Mucosa of rectum (tissue), 2 donors: ENCODE measurements at regions not wholly inside any gene's neighbourhood (a gene's known extent, or its start where the extent isn't known, plus 50 kb on each side); places are given as distances from the start of the nearest gene placed in this dataset.

Experiments
- H3K27ac ChIP-seq, 2 donors: one replicate each; pipeline ENCODE4 v1.7.0; 2013; ENCODE audit warnings: inconsistent platforms in 2 of 2, low read depth in 2 of 2, low read length in 2 of 2
- H3K27me3 ChIP-seq, 2 donors: one replicate each; pipeline ENCODE4 v1.7.0; 2013; ENCODE audit warnings: low read length in 2 of 2; ENCODE audit not compliant: control insufficient read depth in 2 of 2, insufficient read depth in 2 of 2
- H3K36me3 ChIP-seq, 2 donors: one replicate each; pipeline ENCODE4 v1.7.0; 2013; ENCODE audit warnings: low read length in 2 of 2; ENCODE audit not compliant: control insufficient read depth in 2 of 2, insufficient read depth in 2 of 2
- H3K4me1 ChIP-seq, 2 donors: one replicate each; pipeline ENCODE4 v1.7.0; 2013; ENCODE audit warnings: low read length in 2 of 2, mild to moderate bottlenecking in 1 of 2; ENCODE audit not compliant: control insufficient read depth in 2 of 2, insufficient read depth in 2 of 2
- H3K4me3 ChIP-seq, 2 donors: one replicate each; pipeline ENCODE4 v1.7.0; 2013; ENCODE audit warnings: low read length in 2 of 2
- H3K9ac ChIP-seq, 2 donors: one replicate each; pipeline ENCODE4 v1.7.0; 2013; ENCODE audit warnings: low read length in 2 of 2, low read depth in 1 of 2, mild to moderate bottlenecking in 1 of 2
- H3K9me3 ChIP-seq, 2 donors: one replicate each; pipeline ENCODE4 v1.7.0; 2013; ENCODE audit warnings: low read length in 2 of 2; ENCODE audit not compliant: control insufficient read depth in 2 of 2
- donor health status: healthy.
- donor health status: Normal muscosa, but diverticular disease.

DNA sequence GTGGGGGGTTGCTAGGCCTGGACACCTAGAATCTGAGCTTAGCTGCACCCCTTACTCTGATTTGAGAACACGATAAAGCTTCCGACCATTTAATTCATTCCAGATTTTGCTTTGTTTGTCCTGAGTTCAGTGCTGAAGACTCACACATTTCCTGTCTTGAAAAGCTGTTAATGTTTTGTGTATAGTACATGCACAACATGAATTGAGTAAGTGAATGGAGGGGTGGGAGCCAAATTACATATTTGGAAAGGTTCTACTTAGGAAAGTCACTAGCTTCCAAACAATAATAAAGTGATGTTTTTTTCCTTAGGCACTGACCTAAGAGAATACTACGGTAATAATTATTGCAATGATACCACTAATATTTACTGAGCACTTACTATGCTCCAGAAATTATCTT is 955.2 kb upstream of the NR2F2 start:
- no peaks in the 10 kb centered on the region for H3K27me3 ChIP-seq
- no peaks in the 10 kb centered on the region for H3K36me3 ChIP-seq
- no peaks in the 10 kb centered on the region for H3K4me1 ChIP-seq
- no peak overlapping the region for H3K27ac ChIP-seq
- no peak overlapping the region for H3K4me3 ChIP-seq
- H3K9ac ChIP-seq, result no peak overlapping the region
- H3K9me3 ChIP-seq, result no peaks in the 10 kb centered on the region

DNA sequence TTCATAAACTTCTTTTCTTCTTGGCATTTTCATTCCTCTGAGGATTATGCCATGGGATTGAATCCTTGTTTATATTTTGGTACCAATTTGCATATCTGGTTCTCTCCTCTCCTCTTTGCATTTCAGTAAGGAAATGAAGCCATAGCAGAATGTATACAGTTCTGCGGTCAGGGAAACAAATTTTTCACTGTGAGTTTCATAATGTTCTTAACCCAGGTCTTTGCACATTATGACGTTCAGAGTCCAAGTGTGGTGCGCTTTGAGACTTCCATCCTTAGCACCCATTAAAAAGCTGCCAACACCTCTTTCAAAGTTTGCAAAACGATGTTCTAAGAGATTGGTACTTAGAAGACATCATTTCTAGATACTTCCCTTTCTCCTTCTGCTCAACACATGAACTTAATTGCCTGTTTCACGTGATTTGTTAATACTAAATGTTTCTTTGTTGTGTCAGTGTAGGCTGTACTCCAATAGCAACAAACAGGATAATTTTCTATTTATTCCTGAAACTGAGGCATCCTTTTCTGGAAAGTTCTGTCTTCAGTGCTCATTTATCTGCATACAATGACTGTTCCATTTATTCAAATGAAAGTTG is 953.1 kb upstream of the NR2F2 start:
- H3K9ac ChIP-seq, result no peak overlapping the region
- no peaks in the 10 kb centered on the region for H3K9me3 ChIP-seq
- H3K36me3 ChIP-seq, result no peaks in the 10 kb centered on the region
- no peaks in the 10 kb centered on the region for H3K27me3 ChIP-seq
- no peak overlapping the region for H3K27ac ChIP-seq
- no peaks in the 10 kb centered on the region for H3K4me1 ChIP-seq
- H3K4me3 ChIP-seq, result no peak overlapping the region

DNA sequence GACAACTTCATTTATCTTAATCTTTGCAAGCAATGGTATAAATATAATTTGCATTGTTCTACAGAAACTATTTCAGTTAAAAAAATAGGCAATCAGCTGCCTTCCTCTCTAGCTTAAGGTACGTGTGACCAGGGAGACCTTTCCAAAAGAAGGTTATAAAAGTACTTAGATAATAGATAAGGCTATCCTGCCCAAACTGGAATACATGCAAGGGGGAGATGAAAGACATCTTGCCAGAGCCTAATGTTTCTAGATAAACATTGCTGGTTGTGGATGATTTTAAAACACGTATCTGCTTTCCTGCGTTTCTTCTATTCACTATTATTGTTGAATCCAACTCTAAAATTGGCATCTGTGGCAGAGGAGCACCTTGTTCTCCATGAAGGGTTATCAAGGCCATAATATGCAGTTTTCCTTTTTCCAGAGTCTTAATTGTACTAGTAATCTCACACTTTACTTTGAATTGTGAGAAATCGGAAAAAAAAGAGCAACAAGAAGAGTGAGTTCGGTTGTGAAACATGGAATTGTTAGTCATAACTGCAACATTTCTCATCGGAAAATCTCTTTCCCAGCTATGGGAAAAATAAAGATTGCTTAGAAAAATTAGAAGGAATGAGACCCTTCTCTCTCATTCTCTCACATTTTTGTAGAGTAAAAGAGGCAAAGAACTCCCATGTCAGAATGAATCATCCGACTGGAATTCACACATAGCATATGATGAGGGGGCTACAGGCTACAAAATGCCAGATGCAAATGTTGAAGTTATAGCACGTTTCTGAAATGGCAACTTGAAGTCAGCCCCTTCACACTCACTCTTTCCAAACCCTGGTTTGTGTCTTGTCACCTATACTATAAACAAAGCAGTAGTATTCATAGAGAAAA is 936.1 kb upstream of the NR2F2 start:
- H3K27me3 ChIP-seq, result no peaks in the 10 kb centered on the region
- no peak overlapping the region for H3K4me3 ChIP-seq
- H3K9me3 ChIP-seq, result no peaks in the 10 kb centered on the region
- no peak overlapping the region for H3K9ac ChIP-seq
- no peaks in the 10 kb centered on the region for H3K36me3 ChIP-seq
- no peaks in the 10 kb centered on the region for H3K4me1 ChIP-seq
- no peak overlapping the region for H3K27ac ChIP-seq

DNA sequence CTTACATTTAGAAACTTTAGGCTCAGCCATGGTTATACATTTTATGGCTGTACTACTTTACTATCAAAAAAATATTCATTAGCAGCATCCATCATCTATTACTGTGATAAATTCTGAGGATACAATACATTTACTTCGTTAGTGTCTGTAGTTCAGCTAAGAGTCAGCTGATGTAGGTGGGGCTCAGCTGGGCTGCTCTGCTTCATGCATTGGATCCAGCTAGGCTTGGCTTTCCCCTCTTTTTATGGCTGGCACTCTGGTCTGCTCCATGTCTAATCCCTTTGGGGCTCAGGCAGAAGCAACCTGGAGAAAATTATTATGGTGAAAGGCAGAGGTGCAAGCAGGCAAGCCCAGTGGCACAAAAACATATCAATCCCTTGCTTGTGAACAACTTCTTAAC is 930.1 kb upstream of the NR2F2 start:
- Histone ChIP-seq H3K36me3 (no peaks in the 10 kb centered on the region), H3K9ac (no peak overlapping the region), H3K9me3 (no peaks in the 10 kb centered on the region), H3K27ac (no peak overlapping the region), H3K27me3 (no peaks in the 10 kb centered on the region), H3K4me1 (no peaks in the 10 kb centered on the region), H3K4me3 (no peak overlapping the region)

DNA sequence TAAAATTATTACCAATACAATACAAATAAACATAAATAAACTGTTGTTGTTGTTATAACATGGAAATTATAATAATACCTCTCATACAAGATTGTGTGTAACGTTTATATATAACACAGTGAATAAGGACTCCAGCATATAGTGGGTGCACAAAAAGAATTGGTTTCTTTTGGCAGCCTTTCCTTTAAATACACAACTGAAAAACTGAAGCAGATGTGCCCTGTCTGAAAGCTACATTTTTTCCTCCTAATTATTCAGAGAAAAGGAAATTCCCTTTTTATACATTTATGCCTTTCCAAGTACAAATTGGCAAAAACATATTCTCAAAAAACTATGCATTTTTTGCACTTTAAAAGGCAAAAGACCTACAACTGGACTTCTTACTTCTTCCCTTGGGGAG is 928.9 kb upstream of the NR2F2 start:
- Histone ChIP-seq H3K4me3 (no peak overlapping the region), H3K36me3 (no peaks in the 10 kb centered on the region), H3K27ac (no peak overlapping the region), H3K4me1 (no peaks in the 10 kb centered on the region), H3K27me3 (no peaks in the 10 kb centered on the region), H3K9me3 (no peaks in the 10 kb centered on the region), H3K9ac (no peak overlapping the region)

DNA sequence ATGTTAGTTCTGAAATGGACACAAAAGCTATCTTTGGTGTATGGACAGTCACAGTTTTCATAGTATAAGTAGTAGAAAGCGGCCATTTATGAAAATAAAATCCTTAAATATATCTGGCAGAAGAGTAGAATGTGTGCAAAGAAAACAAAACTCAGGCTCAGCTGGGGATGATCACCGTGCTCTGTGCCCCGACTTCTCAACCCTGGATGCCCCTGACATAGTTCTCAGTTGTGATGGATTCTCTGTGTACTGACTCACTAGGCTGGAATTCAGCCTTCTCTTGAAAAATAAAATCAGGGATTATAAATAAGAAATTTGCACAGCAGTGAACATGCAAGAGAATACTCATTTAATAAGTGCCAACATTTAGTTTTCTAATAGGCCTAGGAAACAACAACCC is 925.1 kb upstream of the NR2F2 start:
- no peak overlapping the region for H3K27ac ChIP-seq
- H3K9me3 ChIP-seq, result no peaks in the 10 kb centered on the region
- no peaks in the 10 kb centered on the region for H3K4me1 ChIP-seq
- no peak overlapping the region for H3K4me3 ChIP-seq
- H3K36me3 ChIP-seq, result no peaks in the 10 kb centered on the region
- H3K9ac ChIP-seq, result no peak overlapping the region
- no peaks in the 10 kb centered on the region for H3K27me3 ChIP-seq

DNA sequence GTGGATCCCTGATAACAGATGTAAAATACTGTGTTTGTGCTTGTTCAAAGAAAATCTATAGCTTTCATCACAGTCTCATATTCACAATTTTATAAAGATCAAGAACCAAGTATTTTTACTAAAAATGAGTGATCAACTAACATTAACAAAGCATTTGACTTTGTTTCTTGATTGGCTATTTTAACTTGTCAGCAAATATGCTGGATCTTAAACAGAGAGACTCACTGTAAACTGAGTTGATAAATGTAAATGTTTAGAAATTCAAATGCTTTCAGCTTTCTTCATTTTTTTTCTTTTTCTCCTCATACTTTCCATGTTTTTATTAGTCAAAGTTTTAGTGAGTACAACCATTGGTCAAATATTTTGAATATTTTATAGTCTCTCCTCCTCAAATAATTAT is 923.0 kb upstream of the NR2F2 start:
- no peaks in the 10 kb centered on the region for H3K27me3 ChIP-seq
- H3K9ac ChIP-seq, result no peak overlapping the region
- no peak overlapping the region for H3K4me3 ChIP-seq
- H3K27ac ChIP-seq, result no peak overlapping the region
- H3K36me3 ChIP-seq, result no peaks in the 10 kb centered on the region
- H3K4me1 ChIP-seq, result no peaks in the 10 kb centered on the region
- H3K9me3 ChIP-seq, result no peaks in the 10 kb centered on the region

DNA sequence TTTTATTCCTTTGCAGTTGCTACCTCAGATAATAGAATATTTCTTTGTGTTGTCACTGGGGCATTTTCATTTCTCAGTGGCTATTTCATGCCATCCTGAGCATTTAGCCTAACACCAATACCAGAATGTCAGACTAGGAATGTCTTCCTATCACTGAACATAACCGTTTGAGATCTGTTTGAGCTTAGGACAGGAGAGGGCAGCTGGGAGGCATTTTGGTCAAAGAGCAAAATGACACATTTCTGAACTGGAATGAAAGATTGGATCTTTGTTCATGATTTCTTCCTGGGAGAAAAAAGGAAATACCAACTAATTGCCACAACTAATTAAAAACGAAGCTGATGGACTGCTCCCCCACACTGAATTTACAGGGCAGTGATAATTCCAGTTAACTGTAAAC is 921.3 kb upstream of the NR2F2 start:
- no peak overlapping the region for H3K9ac ChIP-seq
- no peak overlapping the region for H3K27ac ChIP-seq
- H3K4me3 ChIP-seq, result no peak overlapping the region
- no peaks in the 10 kb centered on the region for H3K27me3 ChIP-seq
- no peaks in the 10 kb centered on the region for H3K9me3 ChIP-seq
- no peaks in the 10 kb centered on the region for H3K36me3 ChIP-seq
- no peaks in the 10 kb centered on the region for H3K4me1 ChIP-seq

DNA sequence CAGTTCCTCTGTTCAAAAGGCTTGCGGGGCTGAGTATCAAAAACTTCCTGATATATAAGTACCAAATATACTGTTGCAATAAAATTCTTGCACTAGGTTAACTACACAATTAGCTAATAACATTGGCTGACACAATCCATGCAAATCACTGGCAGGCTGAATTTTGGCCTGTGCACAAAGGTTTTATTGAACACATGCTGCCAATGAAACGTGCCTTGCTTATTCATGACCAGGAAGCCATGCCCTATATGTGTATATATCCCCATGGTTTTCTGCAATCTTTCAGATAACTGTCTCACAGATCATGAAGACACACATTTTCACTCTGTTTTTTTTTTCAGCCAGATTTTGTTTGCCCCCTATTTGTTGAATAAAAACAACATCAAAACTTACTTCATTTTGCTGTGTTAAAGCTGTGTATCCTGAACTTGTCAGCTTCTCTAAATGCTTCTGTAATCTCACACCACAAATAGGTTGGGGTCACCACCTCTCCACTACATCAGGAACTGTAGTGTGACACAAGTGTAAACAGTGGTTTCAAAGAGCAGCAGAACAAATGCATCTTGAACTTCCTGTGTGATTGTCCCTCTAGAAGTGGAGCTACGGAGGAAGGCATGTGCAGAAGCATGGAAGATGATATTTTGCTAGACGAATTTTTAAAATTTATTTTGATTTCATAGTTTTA is 920.7 kb upstream of the NR2F2 start:
- H3K4me1 ChIP-seq, result no peaks in the 10 kb centered on the region
- no peaks in the 10 kb centered on the region for H3K27me3 ChIP-seq
- H3K4me3 ChIP-seq, result no peak overlapping the region
- no peak overlapping the region for H3K27ac ChIP-seq
- H3K9ac ChIP-seq, result no peak overlapping the region
- no peaks in the 10 kb centered on the region for H3K36me3 ChIP-seq
- no peaks in the 10 kb centered on the region for H3K9me3 ChIP-seq

DNA sequence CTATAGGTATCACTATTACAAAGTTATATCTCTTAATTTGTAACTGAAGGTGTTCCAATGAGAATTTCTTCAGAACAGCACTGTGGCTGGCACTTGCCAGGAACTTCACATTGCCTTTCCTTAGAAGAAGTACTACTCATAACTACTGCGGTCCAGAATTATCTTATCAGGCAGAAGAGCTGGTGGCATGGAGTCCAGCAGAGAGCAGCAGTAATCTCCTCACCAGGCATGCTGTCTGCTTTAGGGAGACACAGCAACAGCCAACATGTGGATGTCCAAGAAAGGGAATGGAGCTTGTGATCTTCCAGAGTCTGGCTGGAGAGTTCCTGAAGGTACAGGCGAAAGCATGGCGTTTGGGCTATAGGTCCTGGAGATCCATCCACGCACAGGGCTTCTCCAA is 919.7 kb upstream of the NR2F2 start:
- no peak overlapping the region for H3K27ac ChIP-seq
- H3K9ac ChIP-seq, result no peak overlapping the region
- H3K4me1 ChIP-seq, result no peaks in the 10 kb centered on the region
- no peaks in the 10 kb centered on the region for H3K9me3 ChIP-seq
- H3K36me3 ChIP-seq, result no peaks in the 10 kb centered on the region
- no peaks in the 10 kb centered on the region for H3K27me3 ChIP-seq
- H3K4me3 ChIP-seq, result no peak overlapping the region
